Endodermal cell (in vitro differentiated cells): ENCODE measurements at regions not wholly inside any gene's neighbourhood (a gene's known extent, or its start where the extent isn't known, plus 50 kb on each side); places are given as distances from the start of the nearest gene placed in this dataset.
A peak's percentile ranks its signal among the peaks of the same experiment; 100 is the strongest.

Experiments
- DNase-seq: peaks from one replicate; pipeline ENCODE4 v3.0.0-alpha.2; 2017
- H3K27ac ChIP-seq: 2 replicates; pipeline ENCODE4 v1.5.1; 2013; ENCODE audit warnings: mild to moderate bottlenecking, low read depth, low read length, moderate library complexity
- H3K27me3 ChIP-seq: 2 replicates; pipeline ENCODE4 v1.6.1; 2013; ENCODE audit warnings: mild to moderate bottlenecking, low read length, moderate library complexity; ENCODE audit not compliant: insufficient read depth, control insufficient read depth, poor library complexity, severe bottlenecking
- H3K36me3 ChIP-seq: 2 replicates; pipeline ENCODE4 v1.7.0; 2013; ENCODE audit warnings: mild to moderate bottlenecking, low read length, moderate library complexity; ENCODE audit not compliant: control insufficient read depth, insufficient read depth
- H3K4me1 ChIP-seq: one replicate; pipeline ENCODE4 v1.7.0; 2013; ENCODE audit warnings: low read length; ENCODE audit not compliant: control insufficient read depth, insufficient read depth
- H3K4me3 ChIP-seq: 2 replicates; pipeline ENCODE4 v1.5.1; 2013; ENCODE audit warnings: mild to moderate bottlenecking, low read length, moderate library complexity
- H3K9ac ChIP-seq: 2 replicates; pipeline ENCODE4 v1.6.1; 2013; ENCODE audit warnings: mild to moderate bottlenecking, low read length, moderate library complexity; ENCODE audit not compliant: poor library complexity, severe bottlenecking; ENCODE audit errors: extremely low read depth
- H3K9me3 ChIP-seq: 2 replicates; pipeline ENCODE4 v1.6.1; 2013; ENCODE audit warnings: mild to moderate bottlenecking, low read length, moderate library complexity; ENCODE audit not compliant: control insufficient read depth
- H3K27ac Mint-ChIP-seq: 2 replicates; pipeline ENCODE4 v1.8.0; 2020; ENCODE audit warnings: mixed read lengths
- H3K27me3 Mint-ChIP-seq: 2 replicates; pipeline ENCODE4 v1.8.0; 2021; ENCODE audit warnings: mild to moderate bottlenecking, mixed read lengths; ENCODE audit not compliant: insufficient read depth
- H3K36me3 Mint-ChIP-seq: 2 replicates; pipeline ENCODE4 v1.8.0; 2020; ENCODE audit warnings: low read depth, mixed read lengths
- H3K4me1 Mint-ChIP-seq: 2 replicates; pipeline ENCODE4 v1.8.0; 2020; ENCODE audit warnings: mixed read lengths
- H3K4me3 Mint-ChIP-seq: 2 replicates; pipeline ENCODE4 v1.8.0; 2020; ENCODE audit warnings: mild to moderate bottlenecking, moderate library complexity, mixed read lengths
- H3K9me3 Mint-ChIP-seq: 2 replicates; pipeline ENCODE4 v1.8.0; 2020; ENCODE audit warnings: mild to moderate bottlenecking, mixed read lengths
- CTCF ChIP-seq: fragments of 200-600 bp; sonication (generic); conservative IDR thresholded peaks from 2 replicates; pipeline ENCODE4 v1.5.0; 2021; ENCODE audit warnings: antibody characterized with exemption, mild to moderate bottlenecking
- WGBS, 2 experiments: methylation state at CpG; one replicate each; pipeline versions ENCODE4 v1.1.5 to v1.1.7; 2013; ENCODE audit warnings: missing lambda C conversion rate in 2 of 2, mixed read lengths in 1 of 2; ENCODE audit not compliant: insufficient coverage in 1 of 2, insufficient read length in 1 of 2; 5-methylcytosine and 5-hydroxymethylcytosine counted together

DNA sequence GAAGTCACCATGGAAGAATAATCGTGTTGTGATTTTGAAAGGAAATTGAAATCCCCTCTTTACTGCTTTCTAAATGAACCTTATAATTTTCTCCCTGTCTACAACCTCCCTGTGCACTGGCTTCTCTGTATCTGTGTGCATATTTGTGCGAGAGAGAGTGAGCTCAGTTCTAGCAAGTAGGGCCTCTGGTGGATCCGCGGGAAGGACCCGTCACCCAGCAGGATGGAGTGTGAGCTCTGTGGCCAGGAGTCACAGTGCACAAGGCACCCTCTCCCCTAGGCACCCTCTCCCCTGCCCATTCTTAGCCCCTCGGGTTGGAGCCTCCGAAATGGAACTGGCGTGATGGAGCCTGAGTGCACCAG is 109.0 kb downstream of the TRIM29 start:
- Histone ChIP-seq H3K4me3 (no peak overlapping the region), H3K27me3 (no peaks in the 10 kb centered on the region), H3K4me1 (peaks cover 17% of the 10 kb centered on the region), H3K36me3 (no peaks in the 10 kb centered on the region), H3K9me3 (no peaks in the 10 kb centered on the region), H3K27ac (no peak overlapping the region), H3K9ac (no peak overlapping the region)
- peak; percentile 30 for DNase-seq
- no peaks in the 10 kb centered on the region for H3K36me3 Mint-ChIP-seq
- peaks cover 10% of the 10 kb centered on the region for H3K9me3 Mint-ChIP-seq
- TF ChIP-seq CTCF: no peak
- peaks cover 27% of the 10 kb centered on the region for H3K27me3 Mint-ChIP-seq
- H3K4me1 Mint-ChIP-seq: peaks cover 38% of the 10 kb centered on the region
- WGBS, 2 experiments: 95 to 100% methylated on average over 3 to 8 of the region's 8 CpGs
- H3K27ac Mint-ChIP-seq: no peak overlapping the region
- H3K4me3 Mint-ChIP-seq: no peak overlapping the region

GRCh38 chr11:120028181-120028896 is 109.6 kb downstream of the TRIM29 start:
- Mint-ChIP-seq H3K4me3 (no peak overlapping the region), H3K36me3 (no peaks in the 10 kb centered on the region), H3K27ac (no peak overlapping the region), H3K9me3 (peaks cover 10% of the 10 kb centered on the region), H3K4me1 (peaks cover 39% of the 10 kb centered on the region), H3K27me3 (peaks cover 27% of the 10 kb centered on the region)
- TF ChIP-seq CTCF: no peak
- DNase-seq: peak; percentile 31
- H3K27ac ChIP-seq: no peak overlapping the region
- no peaks in the 10 kb centered on the region for H3K9me3 ChIP-seq
- H3K27me3 ChIP-seq: no peaks in the 10 kb centered on the region
- no peak overlapping the region for H3K9ac ChIP-seq
- H3K4me1 ChIP-seq: peaks cover 17% of the 10 kb centered on the region
- WGBS, 2 experiments: 92 to 98% methylated on average over 7 to 9 of the region's 10 CpGs
- no peaks in the 10 kb centered on the region for H3K36me3 ChIP-seq
- no peak overlapping the region for H3K4me3 ChIP-seq

DNA sequence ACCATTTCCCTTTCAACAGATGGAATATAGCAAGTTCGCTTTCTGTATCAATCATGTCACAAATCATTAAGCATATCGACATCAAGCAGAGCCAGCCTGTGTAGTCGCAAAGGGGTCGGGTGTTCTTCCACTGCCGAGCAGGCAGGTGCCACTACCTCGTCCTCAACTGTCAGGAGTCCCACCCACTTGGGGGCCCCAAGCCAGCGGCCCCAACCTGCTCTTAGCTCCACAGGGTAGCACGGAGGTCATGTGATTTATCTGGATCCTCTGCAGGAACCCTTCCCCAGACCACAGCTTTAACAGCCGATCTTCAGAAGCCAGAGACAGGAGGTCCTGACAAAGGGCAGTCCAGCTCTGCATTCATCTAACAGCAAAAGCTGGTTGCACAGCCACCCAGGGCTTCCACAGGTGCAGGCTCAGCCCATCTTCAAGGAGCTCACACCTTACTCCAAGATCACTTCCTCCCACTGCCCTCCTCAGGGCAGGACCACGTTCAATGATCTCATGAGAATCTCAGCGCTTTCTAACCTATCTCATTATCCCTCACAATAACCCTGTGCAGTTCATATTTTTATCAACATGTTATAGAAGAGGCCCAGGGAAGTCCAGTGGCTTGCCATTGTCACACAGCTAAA is 110.2 kb downstream of the TRIM29 start:
- H3K36me3 Mint-ChIP-seq: no peaks in the 10 kb centered on the region
- TF ChIP-seq CTCF: no peak
- no peak overlapping the region for H3K27ac Mint-ChIP-seq
- Histone ChIP-seq H3K4me3 (no peak overlapping the region), H3K36me3 (no peaks in the 10 kb centered on the region), H3K9ac (no peak overlapping the region), H3K27ac (no peak overlapping the region), H3K27me3 (no peaks in the 10 kb centered on the region), H3K4me1 (peaks cover 21% of the 10 kb centered on the region), H3K9me3 (no peaks in the 10 kb centered on the region)
- H3K27me3 Mint-ChIP-seq: peaks cover 27% of the 10 kb centered on the region
- WGBS, 2 experiments: 87 to 89% methylated on average over 7 to 11 of the region's 11 CpGs
- H3K9me3 Mint-ChIP-seq: peaks cover 10% of the 10 kb centered on the region
- H3K4me1 Mint-ChIP-seq: peaks cover 43% of the 10 kb centered on the region
- H3K4me3 Mint-ChIP-seq: no peak overlapping the region
- DNase-seq: no peak
